ENCODE measurements at regions not wholly inside any gene's neighbourhood (a gene's known extent, or its start where the extent isn't known, plus 50 kb on each side); places are given as distances from the start of the nearest gene placed in this dataset.

GRCh38 chr6:144728804-144729203 is 443.7 kb downstream of the UTRN start:
- TF ChIP-seq CTCF (conservative IDR thresholded peaks at IDR 0.05) (no peak), ZFX (IDR thresholded peaks at IDR 0.05) (no peak)

All from C4-2B (cell line).